ENCODE measurements at regions not wholly inside any gene's neighbourhood (a gene's known extent, or its start where the extent isn't known, plus 50 kb on each side); places are given as distances from the start of the nearest gene placed in this dataset.

DNA sequence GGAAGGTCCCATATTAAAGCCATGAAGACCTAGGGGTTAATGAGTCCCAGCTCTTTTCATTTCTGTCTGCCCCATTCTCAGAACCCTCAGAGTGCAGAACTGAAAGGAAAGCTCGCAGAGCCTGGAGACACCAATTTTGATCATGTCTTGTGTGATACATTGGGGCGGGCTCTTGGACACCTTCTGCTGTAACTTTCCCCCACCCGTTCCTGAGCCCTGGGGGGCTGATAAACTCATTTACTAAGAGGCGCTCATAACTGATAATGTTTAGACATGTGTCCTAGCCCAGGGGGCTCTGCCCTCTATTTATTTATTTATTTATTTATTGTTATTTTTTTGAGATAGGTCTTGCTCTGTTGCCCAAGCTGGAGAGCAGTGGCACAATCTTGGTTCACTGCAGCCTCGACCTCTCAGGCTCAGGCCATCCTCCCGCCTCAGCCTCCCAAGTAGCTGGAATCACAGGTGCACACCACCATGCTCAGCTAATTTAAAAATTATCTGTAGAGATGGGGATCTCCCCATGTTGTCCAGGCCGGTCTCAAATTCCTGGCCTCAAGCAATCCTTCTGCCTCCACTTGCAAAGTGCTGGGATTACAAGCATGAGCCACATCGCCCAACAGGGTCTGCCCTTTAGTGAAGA is 72.4 kb upstream of the HAAO start:
- TF ChIP-seq, protein P1, sequence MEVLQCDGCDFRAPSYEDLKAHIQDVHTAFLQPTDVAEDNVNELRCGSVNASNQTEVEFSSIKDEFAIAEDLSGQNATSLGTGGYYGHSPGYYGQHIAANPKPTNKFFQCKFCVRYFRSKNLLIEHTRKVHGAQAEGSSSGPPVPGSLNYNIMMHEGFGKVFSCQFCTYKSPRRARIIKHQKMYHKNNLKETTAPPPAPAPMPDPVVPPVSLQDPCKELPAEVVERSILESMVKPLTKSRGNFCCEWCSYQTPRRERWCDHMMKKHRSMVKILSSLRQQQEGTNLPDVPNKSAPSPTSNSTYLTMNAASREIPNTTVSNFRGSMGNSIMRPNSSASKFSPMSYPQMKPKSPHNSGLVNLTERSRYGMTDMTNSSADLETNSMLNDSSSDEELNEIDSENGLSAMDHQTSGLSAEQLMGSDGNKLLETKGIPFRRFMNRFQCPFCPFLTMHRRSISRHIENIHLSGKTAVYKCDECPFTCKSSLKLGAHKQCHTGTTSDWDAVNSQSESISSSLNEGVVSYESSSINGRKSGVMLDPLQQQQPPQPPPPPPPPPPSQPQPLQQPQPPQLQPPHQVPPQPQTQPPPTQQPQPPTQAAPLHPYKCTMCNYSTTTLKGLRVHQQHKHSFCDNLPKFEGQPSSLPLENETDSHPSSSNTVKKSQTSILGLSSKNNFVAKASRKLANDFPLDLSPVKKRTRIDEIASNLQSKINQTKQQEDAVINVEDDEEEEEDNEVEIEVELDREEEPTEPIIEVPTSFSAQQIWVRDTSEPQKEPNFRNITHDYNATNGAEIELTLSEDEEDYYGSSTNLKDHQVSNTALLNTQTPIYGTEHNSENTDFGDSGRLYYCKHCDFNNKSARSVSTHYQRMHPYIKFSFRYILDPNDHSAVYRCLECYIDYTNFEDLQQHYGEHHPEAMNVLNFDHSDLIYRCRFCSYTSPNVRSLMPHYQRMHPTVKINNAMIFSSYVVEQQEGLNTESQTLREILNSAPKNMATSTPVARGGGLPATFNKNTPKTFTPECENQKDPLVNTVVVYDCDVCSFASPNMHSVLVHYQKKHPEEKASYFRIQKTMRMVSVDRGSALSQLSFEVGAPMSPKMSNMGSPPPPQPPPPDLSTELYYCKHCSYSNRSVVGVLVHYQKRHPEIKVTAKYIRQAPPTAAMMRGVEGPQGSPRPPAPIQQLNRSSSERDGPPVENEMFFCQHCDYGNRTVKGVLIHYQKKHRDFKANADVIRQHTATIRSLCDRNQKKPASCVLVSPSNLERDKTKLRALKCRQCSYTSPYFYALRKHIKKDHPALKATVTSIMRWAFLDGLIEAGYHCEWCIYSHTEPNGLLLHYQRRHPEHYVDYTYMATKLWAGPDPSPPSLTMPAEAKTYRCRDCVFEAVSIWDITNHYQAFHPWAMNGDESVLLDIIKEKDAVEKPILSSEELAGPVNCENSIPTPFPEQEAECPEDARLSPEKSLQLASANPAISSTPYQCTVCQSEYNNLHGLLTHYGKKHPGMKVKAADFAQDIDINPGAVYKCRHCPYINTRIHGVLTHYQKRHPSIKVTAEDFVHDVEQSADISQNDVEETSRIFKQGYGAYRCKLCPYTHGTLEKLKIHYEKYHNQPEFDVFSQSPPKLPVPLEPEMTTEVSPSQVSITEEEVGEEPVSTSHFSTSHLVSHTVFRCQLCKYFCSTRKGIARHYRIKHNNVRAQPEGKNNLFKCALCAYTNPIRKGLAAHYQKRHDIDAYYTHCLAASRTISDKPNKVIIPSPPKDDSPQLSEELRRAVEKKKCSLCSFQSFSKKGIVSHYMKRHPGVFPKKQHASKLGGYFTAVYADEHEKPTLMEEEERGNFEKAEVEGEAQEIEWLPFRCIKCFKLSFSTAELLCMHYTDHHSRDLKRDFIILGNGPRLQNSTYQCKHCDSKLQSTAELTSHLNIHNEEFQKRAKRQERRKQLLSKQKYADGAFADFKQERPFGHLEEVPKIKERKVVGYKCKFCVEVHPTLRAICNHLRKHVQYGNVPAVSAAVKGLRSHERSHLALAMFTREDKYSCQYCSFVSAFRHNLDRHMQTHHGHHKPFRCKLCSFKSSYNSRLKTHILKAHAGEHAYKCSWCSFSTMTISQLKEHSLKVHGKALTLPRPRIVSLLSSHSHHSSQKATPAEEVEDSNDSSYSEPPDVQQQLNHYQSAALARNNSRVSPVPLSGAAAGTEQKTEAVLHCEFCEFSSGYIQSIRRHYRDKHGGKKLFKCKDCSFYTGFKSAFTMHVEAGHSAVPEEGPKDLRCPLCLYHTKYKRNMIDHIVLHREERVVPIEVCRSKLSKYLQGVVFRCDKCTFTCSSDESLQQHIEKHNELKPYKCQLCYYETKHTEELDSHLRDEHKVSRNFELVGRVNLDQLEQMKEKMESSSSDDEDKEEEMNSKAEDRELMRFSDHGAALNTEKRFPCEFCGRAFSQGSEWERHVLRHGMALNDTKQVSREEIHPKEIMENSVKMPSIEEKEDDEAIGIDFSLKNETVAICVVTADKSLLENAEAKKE (CRISPR knock-in tag; IDR thresholded peaks at IDR 0.05), result no peak
- TF ChIP-seq EZH2phosphoT487 (IDR thresholded peaks at IDR 0.05; ENCODE audit: unreplicated experiment) (no peak), JUNB (IDR thresholded peaks at IDR 0.05; ENCODE audit: unreplicated experiment) (no peak), CREB1 (CRISPR knock-in tag; IDR thresholded peaks at IDR 0.05; ENCODE audit: low read depth) (no peak), POLR2AphosphoS5 (IDR thresholded peaks at IDR 0.05; ENCODE audit: low read depth) (no peak), ZNF331 (CRISPR knock-in tag; IDR thresholded peaks at IDR 0.05; ENCODE audit: low read depth) (no peak), EZH2 (IDR thresholded peaks at IDR 0.05; ENCODE audit: low read depth, unreplicated experiment) (no peak), STAT1 (IDR thresholded peaks at IDR 0.05; ENCODE audit: unreplicated experiment) (no peak), ZNF114 (CRISPR knock-in tag; IDR thresholded peaks at IDR 0.05) (no peak), NANOG (IDR thresholded peaks at IDR 0.05; ENCODE audit: borderline replicate concordance) (no peak)
- TF ChIP-seq, protein P2, sequence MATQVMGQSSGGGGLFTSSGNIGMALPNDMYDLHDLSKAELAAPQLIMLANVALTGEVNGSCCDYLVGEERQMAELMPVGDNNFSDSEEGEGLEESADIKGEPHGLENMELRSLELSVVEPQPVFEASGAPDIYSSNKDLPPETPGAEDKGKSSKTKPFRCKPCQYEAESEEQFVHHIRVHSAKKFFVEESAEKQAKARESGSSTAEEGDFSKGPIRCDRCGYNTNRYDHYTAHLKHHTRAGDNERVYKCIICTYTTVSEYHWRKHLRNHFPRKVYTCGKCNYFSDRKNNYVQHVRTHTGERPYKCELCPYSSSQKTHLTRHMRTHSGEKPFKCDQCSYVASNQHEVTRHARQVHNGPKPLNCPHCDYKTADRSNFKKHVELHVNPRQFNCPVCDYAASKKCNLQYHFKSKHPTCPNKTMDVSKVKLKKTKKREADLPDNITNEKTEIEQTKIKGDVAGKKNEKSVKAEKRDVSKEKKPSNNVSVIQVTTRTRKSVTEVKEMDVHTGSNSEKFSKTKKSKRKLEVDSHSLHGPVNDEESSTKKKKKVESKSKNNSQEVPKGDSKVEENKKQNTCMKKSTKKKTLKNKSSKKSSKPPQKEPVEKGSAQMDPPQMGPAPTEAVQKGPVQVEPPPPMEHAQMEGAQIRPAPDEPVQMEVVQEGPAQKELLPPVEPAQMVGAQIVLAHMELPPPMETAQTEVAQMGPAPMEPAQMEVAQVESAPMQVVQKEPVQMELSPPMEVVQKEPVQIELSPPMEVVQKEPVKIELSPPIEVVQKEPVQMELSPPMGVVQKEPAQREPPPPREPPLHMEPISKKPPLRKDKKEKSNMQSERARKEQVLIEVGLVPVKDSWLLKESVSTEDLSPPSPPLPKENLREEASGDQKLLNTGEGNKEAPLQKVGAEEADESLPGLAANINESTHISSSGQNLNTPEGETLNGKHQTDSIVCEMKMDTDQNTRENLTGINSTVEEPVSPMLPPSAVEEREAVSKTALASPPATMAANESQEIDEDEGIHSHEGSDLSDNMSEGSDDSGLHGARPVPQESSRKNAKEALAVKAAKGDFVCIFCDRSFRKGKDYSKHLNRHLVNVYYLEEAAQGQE (IDR thresholded peaks at IDR 0.05; ENCODE audit: unreplicated experiment), result no peak
- TF ChIP-seq, protein P3, sequence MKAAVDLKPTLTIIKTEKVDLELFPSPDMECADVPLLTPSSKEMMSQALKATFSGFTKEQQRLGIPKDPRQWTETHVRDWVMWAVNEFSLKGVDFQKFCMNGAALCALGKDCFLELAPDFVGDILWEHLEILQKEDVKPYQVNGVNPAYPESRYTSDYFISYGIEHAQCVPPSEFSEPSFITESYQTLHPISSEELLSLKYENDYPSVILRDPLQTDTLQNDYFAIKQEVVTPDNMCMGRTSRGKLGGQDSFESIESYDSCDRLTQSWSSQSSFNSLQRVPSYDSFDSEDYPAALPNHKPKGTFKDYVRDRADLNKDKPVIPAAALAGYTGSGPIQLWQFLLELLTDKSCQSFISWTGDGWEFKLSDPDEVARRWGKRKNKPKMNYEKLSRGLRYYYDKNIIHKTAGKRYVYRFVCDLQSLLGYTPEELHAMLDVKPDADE (IDR thresholded peaks at IDR 0.05), result no peak
- TF ChIP-seq, protein P4, sequence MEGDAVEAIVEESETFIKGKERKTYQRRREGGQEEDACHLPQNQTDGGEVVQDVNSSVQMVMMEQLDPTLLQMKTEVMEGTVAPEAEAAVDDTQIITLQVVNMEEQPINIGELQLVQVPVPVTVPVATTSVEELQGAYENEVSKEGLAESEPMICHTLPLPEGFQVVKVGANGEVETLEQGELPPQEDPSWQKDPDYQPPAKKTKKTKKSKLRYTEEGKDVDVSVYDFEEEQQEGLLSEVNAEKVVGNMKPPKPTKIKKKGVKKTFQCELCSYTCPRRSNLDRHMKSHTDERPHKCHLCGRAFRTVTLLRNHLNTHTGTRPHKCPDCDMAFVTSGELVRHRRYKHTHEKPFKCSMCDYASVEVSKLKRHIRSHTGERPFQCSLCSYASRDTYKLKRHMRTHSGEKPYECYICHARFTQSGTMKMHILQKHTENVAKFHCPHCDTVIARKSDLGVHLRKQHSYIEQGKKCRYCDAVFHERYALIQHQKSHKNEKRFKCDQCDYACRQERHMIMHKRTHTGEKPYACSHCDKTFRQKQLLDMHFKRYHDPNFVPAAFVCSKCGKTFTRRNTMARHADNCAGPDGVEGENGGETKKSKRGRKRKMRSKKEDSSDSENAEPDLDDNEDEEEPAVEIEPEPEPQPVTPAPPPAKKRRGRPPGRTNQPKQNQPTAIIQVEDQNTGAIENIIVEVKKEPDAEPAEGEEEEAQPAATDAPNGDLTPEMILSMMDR (conservative IDR thresholded peaks at IDR 0.05; ENCODE audit: low read depth in 2 of 2), result no peak
- no peak for ATAC-seq
- no peaks in the 10 kb centered on the region for H3F3A ChIP-seq (replicated peaks; ENCODE audit: low read depth)
- H3K27me3 ChIP-seq (ENCODE audit: insufficient read depth), result no peaks in the 10 kb centered on the region
- no peak for DNase-seq (ENCODE audit: low spot score)
- H3K27me3 Mint-ChIP-seq (ENCODE audit: insufficient read depth, low read depth, poor library complexity), result no peaks in the 10 kb centered on the region
- H4K20me1 ChIP-seq (replicated peaks; ENCODE audit: insufficient read depth), result no peaks in the 10 kb centered on the region
- H2AFZ ChIP-seq, result no peak overlapping the region
- no peaks in the 10 kb centered on the region for H3K79me2 ChIP-seq (replicated peaks; ENCODE audit: insufficient read depth)
- no peak overlapping the region for H3K4me3 Mint-ChIP-seq
- H3K4me3 ChIP-seq, result no peak overlapping the region
- H3K27ac ChIP-seq (ENCODE audit: low read depth), result no peak overlapping the region
- no peaks in the 10 kb centered on the region for H3K4me1 Mint-ChIP-seq
- peaks cover 10% of the 10 kb centered on the region; the same call in 1 of the 3 replicates for H3K36me3 Mint-ChIP-seq (ENCODE audit: low read depth)
- H3K27ac Mint-ChIP-seq, result no peak overlapping the region
- no peaks in the 10 kb centered on the region for H3K4me1 ChIP-seq (ENCODE audit: insufficient read depth)
- peaks cover 13% of the 10 kb centered on the region; the same call in 2 of the 3 replicates for H3K9me3 Mint-ChIP-seq
- H3K9me2 ChIP-seq (ENCODE audit: insufficient read depth), result 0 out of 2 replicates have a peak, but pooled peaks cover 3% of the 10 kb centered on the region
- no peaks in the 10 kb centered on the region for H3K36me3 ChIP-seq (ENCODE audit: insufficient read depth)
- no peak overlapping the region for H3K4me2 ChIP-seq

Data from GM23338 (cell line).